PC-9 (cell line): ENCODE measurements at regions not wholly inside any gene's neighbourhood (a gene's known extent, or its start where the extent isn't known, plus 50 kb on each side); places are given as distances from the start of the nearest gene placed in this dataset.

Experiments
- BruUV-seq: library from RNA; stranded (reverse); fragments of 400-500 nt; replicated peaks from 2 replicates; lab custom pipeline; 2021; lab: Mats Ljungman, UMichigan
- CTCF ChIA-PET: fragments of 300-600 bp; sonication (Branson Sonifier 250); formaldehyde crosslinking; loops from one replicate; lab custom pipeline; 2022; ENCODE audit warnings: antibody characterized with exemption; lab: Charles Lee
- POLR2A ChIA-PET: fragments of 300-600 bp; sonication (Branson Sonifier 250); formaldehyde crosslinking; loops from one replicate; lab custom pipeline; 2022; ENCODE audit warnings: antibody characterized with exemption; ENCODE audit not compliant: unreplicated experiment; lab: Charles Lee
- DNase-seq, 2 experiments: peaks; one replicate each; pipeline versions ENCODE4 v3.0.0 to v3.0.0-alpha.2; 2015 to 2022; ENCODE audit warnings: mixed read lengths in 1 of 2
- H2AFZ ChIP-seq: fragments of 200-600 bp; sonication (generic); 2 replicates; pipeline ENCODE4 v1.8.1; 2017; ENCODE audit warnings: antibody characterized with exemption
- H3F3A ChIP-seq: fragments of 200-600 bp; sonication (generic); 2 replicates; pipeline ENCODE4 v1.8.1; 2017; ENCODE audit warnings: antibody characterized with exemption, mild to moderate bottlenecking, low read depth; ENCODE audit not compliant: insufficient read depth
- H3K27ac ChIP-seq: fragments of 200-600 bp; sonication (generic); 2 replicates; pipeline ENCODE4 v1.6.1; 2016; ENCODE audit warnings: mixed run types
- H3K27me3 ChIP-seq: fragments of 200-600 bp; sonication (generic); 2 replicates; pipeline ENCODE4 v1.6.1; 2016; ENCODE audit warnings: low read depth, mixed run types; ENCODE audit not compliant: insufficient read depth
- H3K36me3 ChIP-seq: fragments of 200-600 bp; sonication (generic); 2 replicates; pipeline ENCODE4 v1.6.1; 2016; ENCODE audit warnings: low read depth, mixed run types
- H3K4me1 ChIP-seq: fragments of 200-600 bp; sonication (generic); replicated peaks from 2 replicates; pipeline ENCODE4 v1.6.1; 2016; ENCODE audit warnings: mixed run types; ENCODE audit not compliant: insufficient read depth
- H3K4me2 ChIP-seq: fragments of 200-600 bp; sonication (generic); 2 replicates; pipeline ENCODE4 v1.6.1; 2017; ENCODE audit warnings: mixed run types
- H3K4me3 ChIP-seq: fragments of 200-600 bp; sonication (generic); 2 replicates; pipeline ENCODE4 v1.6.1; 2016; ENCODE audit warnings: mixed run types
- H3K79me2 ChIP-seq: fragments of 200-600 bp; sonication (generic); 2 replicates; pipeline ENCODE4 v1.6.1; 2017; ENCODE audit warnings: low read depth, mixed run types
- H3K9me2 ChIP-seq: fragments of 200-600 bp; sonication (generic); 2 replicates; pipeline ENCODE4 v1.8.1; 2017; ENCODE audit warnings: mild to moderate bottlenecking; ENCODE audit not compliant: insufficient read depth
- H3K9me3 ChIP-seq: fragments of 200-600 bp; sonication (generic); 2 replicates; pipeline ENCODE4 v1.8.1; 2016; ENCODE audit warnings: low read depth; ENCODE audit not compliant: insufficient read depth
- H4K20me1 ChIP-seq: fragments of 200-600 bp; sonication (generic); 2 replicates; pipeline ENCODE4 v1.8.1; 2017; ENCODE audit not compliant: insufficient read depth
- CTCF ChIP-seq: fragments of 200-600 bp; sonication (generic); conservative IDR thresholded peaks from 2 replicates; pipeline ENCODE4 v1.6.1; 2017; ENCODE audit warnings: mixed run types, antibody characterized with exemption, mild to moderate bottlenecking, moderate library complexity
- EZH2 ChIP-seq: fragments of 200-600 bp; sonication (generic); IDR thresholded peaks from 2 replicates; pipeline ENCODE4 v1.8.0; 2017; ENCODE audit warnings: antibody characterized with exemption, low read depth
- intact Hi-C: fragments of 100-400 bp; cut with micrococcal nuclease; formaldehyde crosslinking; loops from one replicate; pipeline ENCODE4 v1.10.0; 2022; ENCODE audit not compliant: unreplicated experiment

GRCh38 chr4:133402616-133403015 lies 253.5 kb downstream of the PCDH10 start:
- Histone ChIP-seq H3K4me1 (no peaks in the 10 kb centered on the region), H3K79me2 (no peaks in the 10 kb centered on the region), H3K4me2 (no peak overlapping the region), H3K4me3 (no peak overlapping the region), H3K36me3 (no peaks in the 10 kb centered on the region), H2AFZ (no peak overlapping the region), H3K27me3 (no peaks in the 10 kb centered on the region), H4K20me1 (no peaks in the 10 kb centered on the region), H3K9me2 (no peaks in the 10 kb centered on the region), H3K27ac (no peak overlapping the region), H3K9me3 (no peaks in the 10 kb centered on the region), H3F3A (no peaks in the 10 kb centered on the region)
- no peak for DNase-seq
- intact Hi-C loops = no loop called here
- no peak for TF ChIP-seq EZH2
- ChIA-PET CTCF (no interaction called here), POLR2A (no interaction called here)
- BruUV-seq = no TSS peak

GRCh38 chr4:133394971-133395627 lies 246.0 kb downstream of the PCDH10 start:
- Histone ChIP-seq H3K36me3 (no peaks in the 10 kb centered on the region), H3K27me3 (no peaks in the 10 kb centered on the region), H4K20me1 (no peaks in the 10 kb centered on the region), H2AFZ (no peak overlapping the region), H3K4me2 (no peak overlapping the region), H3K4me3 (no peak overlapping the region), H3K79me2 (no peaks in the 10 kb centered on the region), H3K4me1 (no peaks in the 10 kb centered on the region), H3K9me2 (no peaks in the 10 kb centered on the region), H3F3A (no peaks in the 10 kb centered on the region), H3K9me3 (no peaks in the 10 kb centered on the region), H3K27ac (no peak overlapping the region)
- BruUV-seq = no TSS peak
- TF ChIP-seq EZH2 = no peak
- no peak for TF ChIP-seq CTCF
- intact Hi-C loops = no loop called here
- CTCF ChIA-PET = no interaction called here
- POLR2A ChIA-PET = no interaction called here
- no peak for DNase-seq

GRCh38 chr4:133390198-133390855 lies 241.2 kb downstream of the PCDH10 start:
- Histone ChIP-seq H3K4me1 (no peaks in the 10 kb centered on the region), H4K20me1 (no peaks in the 10 kb centered on the region), H3K36me3 (no peaks in the 10 kb centered on the region), H2AFZ (no peak overlapping the region), H3K9me2 (no peaks in the 10 kb centered on the region), H3K9me3 (no peaks in the 10 kb centered on the region), H3K27ac (no peak overlapping the region), H3F3A (no peaks in the 10 kb centered on the region), H3K4me2 (no peak overlapping the region), H3K4me3 (no peak overlapping the region), H3K79me2 (no peaks in the 10 kb centered on the region), H3K27me3 (no peaks in the 10 kb centered on the region)
- intact Hi-C loops = no loop called here
- ChIA-PET CTCF (no interaction called here), POLR2A (no interaction called here)
- no peak for TF ChIP-seq CTCF
- no peak for TF ChIP-seq EZH2
- no TSS peak for BruUV-seq
- no peak for DNase-seq
